ENCODE measurements at regions not wholly inside any gene's neighbourhood (a gene's known extent, or its start where the extent isn't known, plus 50 kb on each side); places are given as distances from the start of the nearest gene placed in this dataset.

DNA sequence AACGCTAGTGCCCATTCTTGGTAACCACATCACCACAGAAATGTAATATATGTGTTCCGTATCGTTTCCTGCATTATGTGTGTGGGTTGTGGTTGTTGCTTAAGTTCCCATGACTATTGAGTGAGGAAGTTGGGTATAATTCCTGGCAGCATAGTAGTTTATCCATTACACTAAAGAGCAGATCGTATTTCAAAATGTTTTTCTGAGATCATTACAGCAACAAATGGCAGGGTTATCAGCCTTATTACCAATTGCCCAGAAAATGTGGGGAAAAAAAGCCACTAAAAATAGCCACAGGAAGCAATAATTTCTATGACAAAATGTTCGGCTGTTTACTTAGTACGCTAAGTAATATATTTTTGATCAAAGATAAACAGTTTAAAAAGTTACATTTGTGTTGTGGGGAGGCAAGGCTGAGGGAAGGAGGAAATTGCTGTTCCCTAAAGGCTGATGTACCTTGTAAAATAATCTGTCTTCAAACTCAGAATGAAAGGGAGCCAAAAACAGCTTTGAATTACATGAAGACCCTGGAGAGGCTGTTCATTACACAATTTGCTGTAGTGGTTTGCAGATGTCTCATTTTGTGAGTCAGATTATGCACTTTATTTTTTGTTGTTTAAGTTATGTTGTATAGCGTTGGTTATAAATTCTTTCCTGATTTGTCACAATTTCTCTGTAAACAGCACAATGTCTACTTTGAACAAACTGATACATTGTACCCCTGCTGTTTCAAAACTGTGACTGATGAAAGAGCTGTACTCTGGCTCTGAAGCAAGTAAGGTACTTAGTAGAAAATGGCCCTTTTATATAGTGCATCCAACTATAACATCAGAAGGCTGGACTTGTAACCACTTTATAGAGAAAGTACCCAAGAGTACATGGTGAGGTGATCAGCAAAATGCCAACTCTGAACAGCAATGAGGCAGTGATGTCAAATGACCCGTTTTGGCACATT, 1028.5 kb downstream of the NR2F1-AS1 start:
- TF ChIP-seq CTCF (IDR thresholded peaks at IDR 0.05; ENCODE audit: low read depth, low read length) (no peak), EZH2phosphoT487 (IDR thresholded peaks at IDR 0.05; ENCODE audit: low read depth) (no peak)

Data from OCI-LY3 (cell line).